Body of pancreas (tissue), 4 donors: ENCODE measurements at regions not wholly inside any gene's neighbourhood (a gene's known extent, or its start where the extent isn't known, plus 50 kb on each side); places are given as distances from the start of the nearest gene placed in this dataset.

ENCODE experiments used
- ATAC-seq: fragments of 150-250 bp; one replicate; pipeline ENCODE4 v1.9.1; 2016
- DNase-seq, 4 donors: peaks; one replicate each; pipeline ENCODE4 v3.0.0-alpha.2; 2019
- H3K27ac ChIP-seq, 4 donors: fragments of 200-600 bp; sonication (generic); 1 replicate in 3 of 4; 2 replicates in 1 of 4; pipeline versions ENCODE4 v1.5.1 to v1.6.1; 2016 to 2019; ENCODE audit warnings: mild to moderate bottlenecking in 1 of 4, mixed read lengths in 1 of 4, moderate library complexity in 1 of 4
- H3K27me3 ChIP-seq, 2 donors: fragments of 200-600 bp; sonication (generic); one replicate each; pipeline ENCODE4 v1.6.0; 2016; ENCODE audit warnings: mild to moderate bottlenecking in 1 of 2
- H3K36me3 ChIP-seq, 2 donors: fragments of 200-600 bp; sonication (generic); replicated peaks in 1 of 2; 2 replicates each; pipeline ENCODE4 v1.5.1; 2016; ENCODE audit warnings: low read depth in 2 of 2; ENCODE audit not compliant: insufficient read depth in 1 of 2
- H3K4me1 ChIP-seq: fragments of 200-600 bp; sonication (generic); one replicate; pipeline ENCODE4 v1.6.0; 2016
- H3K4me3 ChIP-seq, 2 donors: fragments of 200-600 bp; sonication (generic); 1 replicate in 1 of 2; 2 replicates in 1 of 2; pipeline ENCODE4 v1.5.1; 2016 to 2019
- H3K9me3 ChIP-seq, 3 donors: fragments of 200-600 bp; sonication (generic); 1 replicate in 2 of 3; 2 replicates in 1 of 3; pipeline ENCODE4 v1.5.1; 2016
- CTCF ChIP-seq, 7 experiments: fragments of 450-650 bp in 4 of 7; fragments of 200-600 bp in 3 of 7; sonication (generic) in 3 of 7; IDR thresholded peaks; one replicate each; pipeline ENCODE4 v1.5.1; 2016 to 2019; ENCODE audit warnings: antibody characterized with exemption in 7 of 7
- POLR2A ChIP-seq, 3 donors: fragments of 450-650 bp; IDR thresholded peaks; one replicate each; pipeline ENCODE4 v1.6.1; 2016; ENCODE audit warnings: antibody characterized with exemption in 3 of 3, mild to moderate bottlenecking in 2 of 3
- WGBS, 2 donors: methylation state at CpG; one replicate each; pipeline ENCODE4 v1.1.5; 2017; 5-methylcytosine and 5-hydroxymethylcytosine counted together
- intact Hi-C: fragments of 100-400 bp; cut with DNase I; formaldehyde crosslinking; loops from one replicate; pipeline ENCODE4 v1.15.1; 2023

- intact Hi-C loops = no loop called here
- Histone ChIP-seq H3K27ac (no peak overlapping the region), H3K27me3 (no peaks in the 10 kb centered on the region), H3K4me1 (no peaks in the 10 kb centered on the region), H3K36me3 (no peaks in the 10 kb centered on the region), H3K4me3 (no peak overlapping the region), H3K9me3 (no peaks in the 10 kb centered on the region)
- ATAC-seq (no peak), DNase-seq (no peak)
- 16 to 17% methylated on average over 1 of the region's 1 CpG for WGBS, 2 donors
- TF ChIP-seq POLR2A (IDR thresholded peaks at IDR 0.05) = no peak
- no peak for TF ChIP-seq CTCF (IDR thresholded peaks at IDR 0.05)
Observed at GRCh38 chr12:28082096-28082495, 108.2 kb upstream of the CCDC91 start.

DNA sequence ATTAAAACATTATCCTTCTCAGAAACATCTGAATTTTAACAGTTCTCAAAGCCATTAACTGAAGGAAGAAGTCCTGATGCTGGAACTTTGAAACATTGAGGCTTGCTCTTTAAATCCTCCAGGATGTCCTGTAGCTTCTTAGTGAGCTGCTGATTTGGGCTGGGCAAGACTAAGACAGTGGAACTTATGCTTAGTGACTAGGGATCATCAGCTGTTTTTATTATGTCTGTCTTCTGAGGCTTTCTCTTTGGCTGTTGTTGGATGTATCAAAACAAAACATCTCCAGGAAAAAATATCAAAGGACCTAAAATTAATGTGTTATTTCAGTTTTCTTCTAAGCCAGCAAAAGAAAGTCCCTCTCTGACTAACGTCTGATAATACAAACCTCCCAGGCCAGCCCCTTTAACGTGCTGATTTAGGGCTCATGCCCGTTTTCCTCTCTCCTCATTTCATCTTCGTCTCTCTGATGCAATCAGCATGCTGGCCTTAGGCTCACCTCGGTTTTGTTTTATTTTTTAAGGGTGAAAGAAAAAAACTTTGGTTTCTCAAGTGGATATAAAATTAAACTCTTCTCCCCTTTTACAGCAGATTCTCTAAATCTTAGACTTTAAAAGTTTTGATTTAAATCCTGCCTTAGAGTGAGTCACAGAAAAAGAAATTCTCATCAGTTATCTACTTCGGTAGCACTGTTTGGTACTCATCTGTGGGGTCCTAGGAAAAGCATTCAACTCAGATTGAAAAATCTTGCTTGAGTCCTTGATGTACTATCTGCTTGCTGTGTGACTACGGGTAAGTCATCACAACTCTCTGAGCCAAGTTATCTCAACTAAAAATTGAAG lies 106.2 kb upstream of the CCDC91 start:
- WGBS, 2 donors = 64 to 68% methylated on average over 7 of the region's 7 CpGs
- TF ChIP-seq CTCF (IDR thresholded peaks at IDR 0.05) = no peak
- Histone ChIP-seq H3K4me3 (no peak overlapping the region), H3K4me1 (no peaks in the 10 kb centered on the region), H3K27ac (no peak overlapping the region), H3K9me3 (no peaks in the 10 kb centered on the region), H3K27me3 (no peaks in the 10 kb centered on the region), H3K36me3 (no peaks in the 10 kb centered on the region)
- ATAC-seq (no peak), DNase-seq (no peak)
- intact Hi-C loops = no loop called here

DNA sequence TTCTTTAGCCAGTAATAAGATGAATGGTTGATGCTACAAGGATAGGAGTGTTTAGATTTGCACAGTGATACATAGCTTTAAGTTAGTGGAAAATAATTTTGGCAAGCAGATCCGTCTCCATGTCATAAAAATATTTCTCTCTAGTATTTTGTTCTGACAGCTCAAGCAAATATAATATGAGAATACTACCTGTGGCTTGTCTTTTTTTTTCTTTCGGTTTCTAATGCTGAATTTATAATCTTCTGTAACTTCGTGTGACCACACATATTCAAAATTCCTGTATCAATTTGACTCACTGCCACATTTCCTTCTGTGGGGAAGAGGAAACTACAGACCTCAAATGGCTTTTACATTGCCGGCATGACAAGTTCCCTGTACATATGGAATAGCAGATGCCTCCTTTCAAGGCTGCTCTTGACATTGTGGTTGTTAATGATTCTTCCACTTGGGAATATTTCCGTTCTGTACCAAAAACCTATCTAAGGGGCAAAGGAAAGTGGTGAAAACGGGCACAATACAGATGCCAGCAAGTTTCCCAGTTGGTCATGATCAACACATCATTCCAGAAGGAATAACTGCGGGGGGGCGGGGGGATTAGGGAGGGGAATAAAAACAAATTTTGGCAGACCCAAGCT lies 103.6 kb upstream of the CCDC91 start:
- Histone ChIP-seq H3K4me1 (no peaks in the 10 kb centered on the region), H3K4me3 (no peak overlapping the region), H3K36me3 (no peaks in the 10 kb centered on the region), H3K9me3 (no peaks in the 10 kb centered on the region), H3K27ac (no peak overlapping the region), H3K27me3 (no peaks in the 10 kb centered on the region)
- no peak for ATAC-seq
- DNase-seq = no peak
- no peak for TF ChIP-seq CTCF (IDR thresholded peaks at IDR 0.05)
- no peak for TF ChIP-seq POLR2A (IDR thresholded peaks at IDR 0.05)
- intact Hi-C loops = no loop called here
- WGBS, 2 donors = 67 to 82% methylated on average over 8 of the region's 8 CpGs

DNA sequence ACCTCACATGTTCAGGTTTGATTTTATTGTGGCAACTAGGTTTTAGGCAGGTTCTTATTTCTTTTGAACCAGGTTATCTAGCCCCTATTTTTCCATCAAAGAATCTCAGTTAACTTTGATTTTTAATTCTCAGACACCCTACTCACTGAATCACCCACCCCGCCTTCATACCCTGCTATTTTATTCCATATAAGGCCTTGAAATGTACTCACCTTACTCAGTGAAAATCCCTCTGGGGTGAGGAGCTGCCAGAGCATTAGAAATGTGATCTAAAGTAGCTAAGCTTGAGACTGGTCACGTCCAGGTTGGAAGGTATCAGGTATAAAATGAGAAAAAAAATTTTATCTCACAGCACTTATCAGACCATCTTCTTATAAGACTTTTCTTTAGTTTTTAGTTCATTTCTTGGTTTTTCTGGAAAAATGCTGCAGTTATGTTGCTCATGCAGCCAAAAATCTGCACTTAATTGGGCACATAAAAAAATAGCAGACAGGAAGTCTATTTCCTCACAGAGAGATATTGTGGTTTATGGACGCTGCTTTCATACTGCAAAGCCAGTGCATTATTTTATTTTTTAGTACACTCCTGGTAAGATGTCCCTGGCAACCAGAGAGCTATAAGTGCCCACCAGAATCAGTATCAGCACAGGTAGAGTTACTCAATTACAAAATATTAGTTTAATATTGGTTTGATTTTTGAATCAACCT lies 101.5 kb upstream of the CCDC91 start:
- no peak for ATAC-seq

DNA sequence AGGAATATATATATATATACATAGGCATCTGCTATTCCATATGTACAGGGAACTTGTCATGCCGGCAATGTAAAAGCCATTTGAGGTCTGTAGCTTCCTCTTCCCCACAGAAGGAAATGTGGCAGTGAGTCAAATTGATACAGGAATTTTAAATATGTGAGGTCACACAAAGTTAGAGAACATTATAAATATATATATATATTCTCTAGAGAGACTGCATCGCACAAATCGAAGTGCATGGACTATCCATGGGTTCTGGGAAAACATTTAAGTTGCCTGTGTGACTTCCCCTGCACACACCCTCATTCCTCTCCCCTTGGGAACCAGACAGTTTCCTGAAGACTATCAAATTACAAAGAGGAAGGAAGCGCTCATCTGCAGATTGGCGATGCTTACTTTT lies 100.9 kb upstream of the CCDC91 start:
- Histone ChIP-seq H3K27me3 (no peaks in the 10 kb centered on the region), H3K4me1 (no peaks in the 10 kb centered on the region), H3K27ac (no peak overlapping the region), H3K36me3 (no peaks in the 10 kb centered on the region), H3K9me3 (no peaks in the 10 kb centered on the region), H3K4me3 (no peak overlapping the region)
- DNase-seq (no peak), ATAC-seq (no peak)
- 61% methylated on average over 5 of the region's 5 CpGs for WGBS, 2 donors
- TF ChIP-seq POLR2A (IDR thresholded peaks at IDR 0.05) (no peak), CTCF (IDR thresholded peaks at IDR 0.05) (no peak)
- intact Hi-C loops = no loop called here

More for the DNA sequence above, 101.5 kb upstream of the CCDC91 start:
- DNase-seq = no peak
- Histone ChIP-seq H3K4me3 (no peak overlapping the region), H3K27ac (no peak overlapping the region), H3K4me1 (no peaks in the 10 kb centered on the region), H3K36me3 (no peaks in the 10 kb centered on the region), H3K27me3 (no peaks in the 10 kb centered on the region), H3K9me3 (no peaks in the 10 kb centered on the region)
- no peak for TF ChIP-seq POLR2A (IDR thresholded peaks at IDR 0.05)
- WGBS, 2 donors = 69 to 79% methylated on average over 3 of the region's 3 CpGs
- intact Hi-C loops = no loop called here
